GM12878 (cell line): ENCODE measurements at regions not wholly inside any gene's neighbourhood (a gene's known extent, or its start where the extent isn't known, plus 50 kb on each side); places are given as distances from the start of the nearest gene placed in this dataset.

Experiments
- ATAC-seq: fragments of 200-7000 bp; cut with Tn5 transposase; 3 replicates; pipeline ENCODE4 v1.9.1; 2020; ENCODE audit warnings: mild to moderate bottlenecking, moderate library complexity
- BruUV-seq: library from RNA; stranded (reverse); fragments of 400-500 nt; replicated peaks from 2 replicates; lab custom pipeline; 2021; lab: Mats Ljungman, UMichigan
- CTCF ChIA-PET: fragments of 300-600 bp; sonication (Branson Sonifier 250); formaldehyde crosslinking; extraction: SDS; loops from one replicate; lab custom pipeline; 2021; ENCODE audit warnings: inconsistent platforms; lab: Yijun Ruan, JAX
- POLR2A ChIA-PET: fragments of 350-600 bp; formaldehyde crosslinking; extraction: SDS; loops from one replicate; lab custom pipeline; 2021; ENCODE audit warnings: inconsistent platforms; lab: Charles Lee
- RAD21 ChIA-PET: fragments of 300-600 bp; sonication (Branson Sonifier 250); formaldehyde crosslinking; loops from one replicate; lab custom pipeline; 2023; ENCODE audit warnings: antibody characterized with exemption; ENCODE audit not compliant: unreplicated experiment; lab: Charles Lee
- SMC1A ChIA-PET: fragments of 300-600 bp; sonication (Branson Sonifier 250); formaldehyde crosslinking; loops from one replicate; lab custom pipeline; 2023; ENCODE audit not compliant: unreplicated experiment, uncharacterized antibody; lab: Charles Lee
- DNase-seq: peaks from one replicate; pipeline ENCODE4 v3.0.0-alpha.2; 2011; ENCODE audit warnings: low read depth, low spot score
- FAIRE-seq: peaks from 3 replicates; lab custom pipeline; 2011; peaks lifted over from hg19 to GRCh38; lab: Jason Lieb, UNC
- H2AFZ ChIP-seq: 2 replicates; pipeline ENCODE4 v1.6.0; 2011; ENCODE audit warnings: low read depth, low read length, control low read depth; ENCODE audit not compliant: control insufficient read depth
- H3K27ac ChIP-seq: 2 replicates; pipeline ENCODE4 v1.5.1; 2011; ENCODE audit warnings: control low read depth; ENCODE audit not compliant: control insufficient read depth, insufficient read depth
- H3K27me3 ChIP-seq, 2 experiments: replicated peaks in 1 of 2; 2 replicates each; pipeline versions ENCODE4 v1.6.0 to v1.6.1; 2011; ENCODE audit warnings: low read length in 1 of 2; ENCODE audit not compliant: control insufficient read depth in 2 of 2, insufficient read depth in 2 of 2
- H3K36me3 ChIP-seq, 2 experiments: 2 replicates each; pipeline ENCODE4 v1.5.1; 2011; ENCODE audit warnings: low read length in 1 of 2; ENCODE audit not compliant: control insufficient read depth in 2 of 2, insufficient read depth in 2 of 2
- H3K4me1 ChIP-seq: 2 replicates; pipeline ENCODE4 v1.6.1; 2011; ENCODE audit warnings: mild to moderate bottlenecking, low read length, moderate library complexity, mixed read lengths; ENCODE audit not compliant: control insufficient read depth, insufficient read depth
- H3K4me2 ChIP-seq: 2 replicates; pipeline ENCODE4 v1.6.0; 2011; ENCODE audit warnings: control low read depth; ENCODE audit not compliant: control insufficient read depth, insufficient read depth
- H3K4me3 ChIP-seq: fragments of 200-600 bp; sonication (generic); 2 replicates; pipeline ENCODE4 v1.5.1; 2016
- H3K79me2 ChIP-seq: 2 replicates; pipeline ENCODE4 v1.6.0; 2011; ENCODE audit warnings: low read length; ENCODE audit not compliant: control insufficient read depth, insufficient read depth
- H3K9ac ChIP-seq: 2 replicates; pipeline ENCODE4 v1.8.0; 2011; ENCODE audit warnings: low read length, control low read depth, mixed read lengths; ENCODE audit not compliant: control insufficient read depth, insufficient read depth
- H3K9me3 ChIP-seq: replicated peaks from 3 replicates; pipeline ENCODE4 v1.5.1; 2011; ENCODE audit warnings: mild to moderate bottlenecking, low read length; ENCODE audit not compliant: control insufficient read depth, insufficient read depth
- H4K20me1 ChIP-seq: 2 replicates; pipeline ENCODE4 v1.6.0; 2011; ENCODE audit not compliant: control insufficient read depth, insufficient read depth
- CHD4 ChIP-seq: fragments of 200-600 bp; sonication (generic); IDR thresholded peaks from 2 replicates; pipeline ENCODE4 v1.6.1; 2016; ENCODE audit warnings: mild to moderate bottlenecking
- ETV6 ChIP-seq, 2 experiments: fragments of 450-650 bp in 1 of 2; IDR thresholded peaks in 1 of 2; conservative IDR thresholded peaks in 1 of 2; 2 replicates each; pipeline ENCODE4 v1.6.1; 2014; ENCODE audit warnings: antibody characterized with exemption in 1 of 2, borderline replicate concordance in 1 of 2, low read depth in 1 of 2, mild to moderate bottlenecking in 1 of 2, moderate library complexity in 1 of 2
- EZH2 ChIP-seq: IDR thresholded peaks from 2 replicates; pipeline ENCODE4 v1.6.1; 2012; ENCODE audit warnings: low read depth, mild to moderate bottlenecking, control low read depth, inconsistent platforms, low read length, borderline replicate concordance; ENCODE audit not compliant: control insufficient read depth
- FOXK2 ChIP-seq: fragments of 450-650 bp; IDR thresholded peaks from 2 replicates; pipeline ENCODE4 v1.6.1; 2017; ENCODE audit warnings: mild to moderate bottlenecking, moderate library complexity
- LARP7 ChIP-seq: fragments of 450-650 bp; IDR thresholded peaks from 2 replicates; pipeline ENCODE4 v1.6.1; 2017; ENCODE audit warnings: mild to moderate bottlenecking
- MTA2 ChIP-seq: fragments of 450-650 bp; IDR thresholded peaks from 2 replicates; pipeline ENCODE4 v1.6.1; 2016; ENCODE audit warnings: low read depth, mild to moderate bottlenecking, moderate library complexity
- NFYA ChIP-seq: IDR thresholded peaks from 2 replicates; pipeline ENCODE4 v1.6.1; 2011; ENCODE audit warnings: low read depth, mild to moderate bottlenecking, low read length, improper control_type of control experiment, borderline replicate concordance
- NR2C1 ChIP-seq: fragments of 450-650 bp; IDR thresholded peaks from 2 replicates; pipeline ENCODE4 v1.6.1; 2017; ENCODE audit warnings: antibody characterized with exemption, mild to moderate bottlenecking, moderate library complexity
- POLR2A ChIP-seq: IDR thresholded peaks from 2 replicates; pipeline ENCODE4 v1.6.1; 2011; ENCODE audit warnings: low read depth, mild to moderate bottlenecking, low read length
- RB1 ChIP-seq: fragments of 450-650 bp; formaldehyde crosslinking; IDR thresholded peaks from 2 replicates; pipeline ENCODE4 v1.6.1; 2017; ENCODE audit warnings: mild to moderate bottlenecking, borderline replicate concordance
- SMAD1 ChIP-seq: fragments of 450-650 bp; IDR thresholded peaks from 2 replicates; pipeline ENCODE4 v1.6.1; 2018; ENCODE audit warnings: mild to moderate bottlenecking, low read depth; ENCODE audit not compliant: partially characterized antibody
- SRF ChIP-seq, 2 experiments: IDR thresholded peaks; 2 replicates each; pipeline ENCODE4 v1.6.1; 2011; ENCODE audit warnings: low read depth in 2 of 2, low read length in 2 of 2, mild to moderate bottlenecking in 1 of 2, moderate library complexity in 1 of 2
- ZSCAN29 ChIP-seq: fragments of 450-650 bp; IDR thresholded peaks from 2 replicates; pipeline ENCODE4 v1.6.1; 2017; ENCODE audit warnings: mild to moderate bottlenecking, moderate library complexity
- WGBS: methylation state at CpG from one replicate; pipeline ENCODE4 v1.1.6; 2016; ENCODE audit warnings: low lambda C conversion rate; ENCODE audit not compliant: insufficient replicate concordance, insufficient coverage; ENCODE audit errors: missing lambda C conversion rate; 5-methylcytosine and 5-hydroxymethylcytosine counted together
- in situ Hi-C: fragments of 300-500 bp; cut with MboI; formaldehyde crosslinking; loops from 9 replicates; pipeline ENCODE4 v1.14.3; 2018; ENCODE audit warnings: mixed read lengths
- intact Hi-C: fragments of 100-400 bp; cut with micrococcal nuclease; formaldehyde crosslinking; loops from one replicate; pipeline ENCODE4 v1.14.2; 2022; ENCODE audit not compliant: unreplicated experiment
- TF ChIP-seq, protein P1 (sequence below): IDR thresholded peaks from 2 replicates; pipeline ENCODE4 v1.6.1; 2012; ENCODE audit warnings: low read depth, low read length, improper control_type of control experiment
- TF ChIP-seq, protein P2 (sequence below): IDR thresholded peaks from 2 replicates; pipeline ENCODE4 v1.6.1; 2011; ENCODE audit warnings: borderline replicate concordance, low read depth, mild to moderate bottlenecking, moderate library complexity, mixed read lengths, low read length; ENCODE audit not compliant: insufficient read depth; ENCODE audit errors: extremely low read length
- TF ChIP-seq, protein P3 (sequence below): IDR thresholded peaks from 2 replicates; pipeline ENCODE4 v1.6.1; 2011; ENCODE audit warnings: low read depth, mild to moderate bottlenecking, low read length, moderate library complexity, borderline replicate concordance; ENCODE audit errors: extremely low read depth

DNA sequence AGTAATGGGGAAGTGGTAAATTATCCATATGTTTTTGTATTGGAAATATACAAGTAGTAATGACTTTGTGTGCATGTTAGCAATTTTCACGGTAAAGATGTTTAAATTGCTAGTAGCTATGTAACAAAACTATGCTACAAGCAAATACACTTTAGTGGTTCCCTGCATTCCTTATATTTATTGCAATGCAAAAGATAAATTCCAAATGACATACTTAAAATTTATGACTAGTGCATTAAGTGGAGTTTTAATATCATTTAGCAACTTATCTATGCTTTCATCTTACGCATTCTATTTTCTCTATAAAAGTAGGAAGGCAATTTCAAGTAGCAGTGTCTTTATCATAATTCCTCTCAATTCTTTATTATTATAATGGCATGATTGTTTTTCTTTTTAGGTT lies 482.8 kb downstream of the SLITRK5 start:
- no peak overlapping the region for H3K4me3 ChIP-seq
- no peak for ATAC-seq
- no peak overlapping the region for H3K27ac ChIP-seq
- no peaks in the 10 kb centered on the region for H3K9me3 ChIP-seq
- H3K4me2 ChIP-seq = no peak overlapping the region
- SMC1A ChIA-PET = interaction anchor here (1.2 to 1.5 kb wide), 2 partner anchors 9 to 12 kb away, joined by 3 to 5 read pairs; no protein-coding TSS in a partner anchor
- CTCF ChIA-PET = interaction anchor here (0.6 kb wide), 1 partner anchor 8 kb away, joined by 3 read pairs; no protein-coding TSS in a partner anchor
- no peaks in the 10 kb centered on the region for H3K79me2 ChIP-seq
- H2AFZ ChIP-seq = no peak overlapping the region
- POLR2A ChIA-PET = interaction anchor here (0.6 kb wide), 1 partner anchor 33 kb away, joined by 3 read pairs; no protein-coding TSS in a partner anchor
- TF ChIP-seq, protein P1, sequence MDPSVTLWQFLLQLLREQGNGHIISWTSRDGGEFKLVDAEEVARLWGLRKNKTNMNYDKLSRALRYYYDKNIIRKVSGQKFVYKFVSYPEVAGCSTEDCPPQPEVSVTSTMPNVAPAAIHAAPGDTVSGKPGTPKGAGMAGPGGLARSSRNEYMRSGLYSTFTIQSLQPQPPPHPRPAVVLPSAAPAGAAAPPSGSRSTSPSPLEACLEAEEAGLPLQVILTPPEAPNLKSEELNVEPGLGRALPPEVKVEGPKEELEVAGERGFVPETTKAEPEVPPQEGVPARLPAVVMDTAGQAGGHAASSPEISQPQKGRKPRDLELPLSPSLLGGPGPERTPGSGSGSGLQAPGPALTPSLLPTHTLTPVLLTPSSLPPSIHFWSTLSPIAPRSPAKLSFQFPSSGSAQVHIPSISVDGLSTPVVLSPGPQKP = no peak
- TF ChIP-seq MTA2 = no peak
- TF ChIP-seq, protein P2, sequence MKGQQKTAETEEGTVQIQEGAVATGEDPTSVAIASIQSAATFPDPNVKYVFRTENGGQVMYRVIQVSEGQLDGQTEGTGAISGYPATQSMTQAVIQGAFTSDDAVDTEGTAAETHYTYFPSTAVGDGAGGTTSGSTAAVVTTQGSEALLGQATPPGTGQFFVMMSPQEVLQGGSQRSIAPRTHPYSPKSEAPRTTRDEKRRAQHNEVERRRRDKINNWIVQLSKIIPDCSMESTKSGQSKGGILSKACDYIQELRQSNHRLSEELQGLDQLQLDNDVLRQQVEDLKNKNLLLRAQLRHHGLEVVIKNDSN = no peak
- TF ChIP-seq, all 136 proteins: peak for 0
- H4K20me1 ChIP-seq = no peaks in the 10 kb centered on the region
- intact Hi-C loops (no loop called here), in situ Hi-C loops (no loop called here)
- RAD21 ChIA-PET = no interaction called here
- WGBS = 69% methylated on average over 2 of the region's 2 CpGs
- no peak for FAIRE-seq
- no peaks in the 10 kb centered on the region for H3K27me3 ChIP-seq
- H3K9ac ChIP-seq = no peak overlapping the region
- H3K4me1 ChIP-seq = no peaks in the 10 kb centered on the region
- DNase-seq = no peak
- H3K36me3 ChIP-seq = no peaks in the 10 kb centered on the region
- BruUV-seq = no TSS peak

DNA sequence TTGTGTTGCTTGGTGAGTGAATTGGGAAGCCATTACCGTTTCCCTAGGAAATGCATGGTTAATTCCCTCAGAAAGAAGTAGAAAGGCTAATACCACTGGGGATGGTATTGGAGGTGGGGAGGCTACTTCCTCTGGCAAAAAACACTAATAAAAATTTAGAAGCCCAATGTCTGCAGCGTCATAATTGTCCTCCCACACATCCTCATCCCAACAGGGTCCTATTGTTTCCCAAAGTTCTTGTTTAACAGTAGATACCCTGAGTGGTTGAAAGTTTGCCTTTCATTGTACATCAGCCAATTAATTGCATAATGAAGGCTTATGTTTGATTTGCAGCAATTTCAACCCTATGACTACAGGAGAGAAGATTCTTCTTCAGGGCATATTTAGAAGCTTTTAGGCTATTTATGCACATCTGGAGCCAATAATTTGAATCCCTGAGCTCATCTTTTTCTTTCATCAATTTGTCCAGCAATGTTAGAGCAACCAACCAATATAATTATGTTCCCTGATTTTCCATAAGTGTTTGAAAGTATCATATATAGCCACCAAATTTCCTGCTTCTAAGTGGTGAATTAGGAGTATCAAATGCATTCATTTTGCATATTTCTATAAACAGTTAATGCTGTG lies 491.0 kb downstream of the SLITRK5 start:
- ATAC-seq (no peak), FAIRE-seq (no peak)
- Histone ChIP-seq H3K9me3 (no peaks in the 10 kb centered on the region), H3K9ac (no peak overlapping the region), H3K79me2 (no peaks in the 10 kb centered on the region), H2AFZ (no peak overlapping the region), H3K27me3 (no peaks in the 10 kb centered on the region), H3K4me1 (no peaks in the 10 kb centered on the region), H3K27ac (no peak overlapping the region), H3K36me3 (no peaks in the 10 kb centered on the region)
- 0% methylated on average over 2 of the region's 2 CpGs for WGBS
- CTCF ChIA-PET = no interaction called here
- BruUV-seq = no TSS peak
- POLR2A ChIA-PET = no interaction called here
- TF ChIP-seq POLR2A (no peak), SMAD1 (no peak), CHD4 (no peak), NR2C1 (no peak), ETV6 (conservative IDR thresholded peaks at IDR 0.05 in 1 of 2, IDR thresholded peaks at IDR 0.05 in 1 of 2; ENCODE audit: borderline replicate concordance in 1 of 2, low read depth in 1 of 2) (no peak), NFYA (no peak), ZSCAN29 (no peak), RB1 (no peak), FOXK2 (no peak), EZH2 (no peak), SRF (IDR thresholded peaks at IDR 0.05; ENCODE audit: low read depth in 2 of 2, low read length in 2 of 2) (no peak), LARP7 (no peak)
- TF ChIP-seq, protein P3, sequence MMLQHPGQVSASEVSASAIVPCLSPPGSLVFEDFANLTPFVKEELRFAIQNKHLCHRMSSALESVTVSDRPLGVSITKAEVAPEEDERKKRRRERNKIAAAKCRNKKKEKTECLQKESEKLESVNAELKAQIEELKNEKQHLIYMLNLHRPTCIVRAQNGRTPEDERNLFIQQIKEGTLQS = no peak
- TF ChIP-seq, all 136 proteins: peak for 0
- RAD21 ChIA-PET = no interaction called here
- DNase-seq = no peak
- Histone ChIP-seq H3K4me3 (no peak overlapping the region), H3K4me2 (no peak overlapping the region), H4K20me1 (no peaks in the 10 kb centered on the region)
- in situ Hi-C loops (no loop called here), intact Hi-C loops (no loop called here)
- SMC1A ChIA-PET = interaction anchor here (0.6 kb wide), 1 partner anchor 70 kb away, joined by 3 read pairs; no protein-coding TSS in a partner anchor
